Lung (tissue), 11 donors: ENCODE measurements at regions not wholly inside any gene's neighbourhood (a gene's known extent, or its start where the extent isn't known, plus 50 kb on each side); places are given as distances from the start of the nearest gene placed in this dataset.

Source experiments
- ATAC-seq: fragments of 200-7000 bp; cut with Tn5 transposase; one replicate; pipeline ENCODE4 v1.9.1; 2020; ENCODE audit warnings: moderate number of reproducible peaks; ENCODE audit not compliant: insufficient read depth, low FRiP score
- DNase-seq, 3 donors: peaks; one replicate each; pipeline ENCODE4 v3.0.0-alpha.2; 2013 to 2017
- H3K27ac ChIP-seq, 2 donors: one replicate each; pipeline ENCODE4 v1.5.1; 2013; ENCODE audit warnings: mild to moderate bottlenecking in 2 of 2, moderate library complexity in 2 of 2, control low read depth in 1 of 2, inconsistent platforms in 1 of 2, low read depth in 1 of 2, low read length in 1 of 2
- H3K27me3 ChIP-seq, 3 donors: one replicate each; pipeline ENCODE4 v1.5.1; 2013; ENCODE audit warnings: low read length in 2 of 3; ENCODE audit not compliant: control insufficient read depth in 3 of 3, insufficient read depth in 3 of 3
- H3K36me3 ChIP-seq, 4 donors: one replicate each; pipeline ENCODE4 v1.5.1; 2013; ENCODE audit warnings: low read length in 4 of 4, mild to moderate bottlenecking in 1 of 4, moderate library complexity in 1 of 4; ENCODE audit not compliant: control insufficient read depth in 4 of 4, insufficient read depth in 4 of 4
- H3K4me1 ChIP-seq, 5 donors: one replicate each; pipeline ENCODE4 v1.5.1; 2013; ENCODE audit warnings: low read length in 5 of 5, mild to moderate bottlenecking in 2 of 5, moderate library complexity in 1 of 5; ENCODE audit not compliant: control insufficient read depth in 5 of 5, insufficient read depth in 5 of 5
- H3K4me3 ChIP-seq: one replicate; pipeline ENCODE4 v1.5.1; 2013; ENCODE audit warnings: mild to moderate bottlenecking, control low read depth, moderate library complexity
- H3K9ac ChIP-seq, 2 donors: one replicate each; pipeline ENCODE4 v1.5.1; 2013; ENCODE audit warnings: low read length in 2 of 2, control low read depth in 1 of 2; ENCODE audit not compliant: insufficient read depth in 1 of 2
- H3K9me3 ChIP-seq, 4 donors: one replicate each; pipeline ENCODE4 v1.5.1; 2013; ENCODE audit warnings: low read length in 3 of 4, mild to moderate bottlenecking in 1 of 4, moderate library complexity in 1 of 4; ENCODE audit not compliant: control insufficient read depth in 4 of 4, insufficient read depth in 3 of 4
- WGBS, 2 donors: extraction: QIAGEN DNeasy Blood & Tissue Kit; methylation state at CpG; one replicate each; pipeline ENCODE4 v1.1.7; 2013; 5-methylcytosine and 5-hydroxymethylcytosine counted together
- TF ChIP-seq, protein P1 (sequence below): IDR thresholded peaks from 2 replicates; pipeline ENCODE4 v1.5.1; 2012; ENCODE audit warnings: mild to moderate bottlenecking; ENCODE audit errors: control extremely low read depth, extremely low read depth
- donor health status: control.
- donor health status: control.
- donor health status: Bipolar disorder and iron deficiency.
- donor health status: healthy.
- donor health status: DM: yes; HTN: yes; CAD: no.

DNA sequence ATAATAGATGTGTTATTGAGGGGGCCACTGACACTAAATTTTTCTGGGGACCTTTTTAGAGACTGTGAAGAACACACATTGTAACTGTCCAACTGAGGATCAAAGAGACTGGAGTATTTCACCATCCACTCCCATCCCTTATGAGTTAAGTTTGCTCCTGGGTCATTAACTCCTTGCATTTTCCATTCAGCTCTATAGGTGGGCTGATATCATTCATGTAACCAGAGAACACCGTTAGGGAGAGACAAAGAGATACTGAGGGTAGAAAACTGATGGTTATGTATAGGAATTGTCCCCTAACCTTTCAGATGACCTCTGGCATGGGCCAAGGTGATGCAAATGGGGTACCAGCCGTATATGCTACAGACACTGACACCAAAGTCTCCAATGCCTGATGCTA, 142.4 kb upstream of the TLR4 start:
- Histone ChIP-seq H3K27ac (no peak overlapping the region), H3K4me1 (no peaks in the 10 kb centered on the region), H3K9me3 (peaks cover 0 to 2% (median under 1%) of the 10 kb centered on the region in 4 donors), H3K4me3 (no peak overlapping the region), H3K9ac (no peak overlapping the region), H3K27me3 (no peaks in the 10 kb centered on the region), H3K36me3 (no peaks in the 10 kb centered on the region)
- no peak for ATAC-seq
- 49 to 70% methylated on average over 2 of the region's 2 CpGs for WGBS, 2 donors
- no peak for DNase-seq
- TF ChIP-seq, protein P1, sequence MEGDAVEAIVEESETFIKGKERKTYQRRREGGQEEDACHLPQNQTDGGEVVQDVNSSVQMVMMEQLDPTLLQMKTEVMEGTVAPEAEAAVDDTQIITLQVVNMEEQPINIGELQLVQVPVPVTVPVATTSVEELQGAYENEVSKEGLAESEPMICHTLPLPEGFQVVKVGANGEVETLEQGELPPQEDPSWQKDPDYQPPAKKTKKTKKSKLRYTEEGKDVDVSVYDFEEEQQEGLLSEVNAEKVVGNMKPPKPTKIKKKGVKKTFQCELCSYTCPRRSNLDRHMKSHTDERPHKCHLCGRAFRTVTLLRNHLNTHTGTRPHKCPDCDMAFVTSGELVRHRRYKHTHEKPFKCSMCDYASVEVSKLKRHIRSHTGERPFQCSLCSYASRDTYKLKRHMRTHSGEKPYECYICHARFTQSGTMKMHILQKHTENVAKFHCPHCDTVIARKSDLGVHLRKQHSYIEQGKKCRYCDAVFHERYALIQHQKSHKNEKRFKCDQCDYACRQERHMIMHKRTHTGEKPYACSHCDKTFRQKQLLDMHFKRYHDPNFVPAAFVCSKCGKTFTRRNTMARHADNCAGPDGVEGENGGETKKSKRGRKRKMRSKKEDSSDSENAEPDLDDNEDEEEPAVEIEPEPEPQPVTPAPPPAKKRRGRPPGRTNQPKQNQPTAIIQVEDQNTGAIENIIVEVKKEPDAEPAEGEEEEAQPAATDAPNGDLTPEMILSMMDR: no peak

DNA sequence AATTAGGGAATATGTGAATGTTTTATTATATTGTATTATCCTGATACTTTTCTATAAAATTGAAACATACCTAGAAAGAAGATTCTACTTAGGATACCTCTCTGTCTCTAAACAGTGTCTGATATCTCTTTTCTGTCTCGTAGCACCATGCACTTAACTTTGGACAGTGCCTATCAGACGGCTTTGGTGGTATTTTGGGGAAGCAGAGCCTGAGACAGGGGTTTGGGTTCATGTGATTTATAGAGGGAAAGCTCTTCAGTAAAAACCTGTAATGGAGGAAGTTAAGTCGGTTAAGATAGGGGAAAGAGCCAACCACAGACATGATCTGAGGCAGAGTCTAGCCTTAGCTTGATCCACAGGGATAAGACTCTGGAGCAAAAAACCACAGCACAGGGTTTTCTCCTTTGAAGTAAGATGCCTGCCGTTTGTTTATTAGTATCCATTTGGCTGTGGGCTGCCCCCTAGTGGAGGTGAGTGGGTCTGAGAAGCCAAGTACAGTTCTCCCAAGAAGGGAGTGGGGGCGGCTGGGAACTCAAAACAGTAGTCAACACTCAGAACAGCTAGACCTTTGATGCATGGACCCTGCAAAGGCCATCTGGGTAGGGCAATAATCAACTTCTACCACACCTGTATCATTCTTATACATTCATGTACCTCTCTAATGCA, 141.2 kb upstream of the ASTN2 start:
- Histone ChIP-seq H3K9me3 (peaks cover 0 to 2% (median 0%) of the 10 kb centered on the region in 4 donors), H3K27me3 (no peaks in the 10 kb centered on the region), H3K27ac (no peak overlapping the region), H3K4me3 (no peak overlapping the region), H3K9ac (no peak overlapping the region), H3K4me1 (no peaks in the 10 kb centered on the region), H3K36me3 (no peaks in the 10 kb centered on the region)
- TF ChIP-seq, protein P1: peak; percentile 6
- WGBS, 2 donors: 61 to 63% methylated on average over 5 of the region's 5 CpGs
- DNase-seq (peak in 1 of 3 donors; percentile 11), ATAC-seq (no peak)

DNA sequence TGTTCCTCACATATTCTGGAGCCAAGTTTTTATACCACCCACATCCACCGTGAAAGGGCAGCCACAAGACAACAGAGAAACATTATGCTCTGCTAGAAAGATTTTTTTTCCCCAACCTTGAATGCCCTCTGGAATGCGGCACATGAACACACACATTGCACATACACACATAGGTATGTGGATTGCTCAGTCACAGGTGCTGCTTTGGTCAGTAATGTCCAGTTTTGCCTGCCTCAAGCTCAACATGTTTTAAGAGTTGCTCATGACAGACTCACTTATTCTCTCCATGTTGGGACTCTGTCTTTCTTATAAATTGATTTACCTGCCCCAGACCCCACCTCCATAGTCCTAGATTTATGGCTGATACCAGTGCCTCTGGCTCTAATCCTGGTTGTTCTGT, 138.0 kb upstream of the ASTN2 start:
- no peaks in the 10 kb centered on the region for H3K9me3 ChIP-seq
- WGBS, 2 donors: 89 to 94% methylated on average over 2 of the region's 2 CpGs
- no peaks in the 10 kb centered on the region for H3K36me3 ChIP-seq
- H3K9ac ChIP-seq: no peak overlapping the region
- no peak for DNase-seq
- H3K27me3 ChIP-seq: no peaks in the 10 kb centered on the region
- no peak overlapping the region for H3K4me3 ChIP-seq
- no peak overlapping the region for H3K27ac ChIP-seq
- H3K4me1 ChIP-seq: no peaks in the 10 kb centered on the region
- ATAC-seq: no peak
- TF ChIP-seq, protein P1: no peak

DNA sequence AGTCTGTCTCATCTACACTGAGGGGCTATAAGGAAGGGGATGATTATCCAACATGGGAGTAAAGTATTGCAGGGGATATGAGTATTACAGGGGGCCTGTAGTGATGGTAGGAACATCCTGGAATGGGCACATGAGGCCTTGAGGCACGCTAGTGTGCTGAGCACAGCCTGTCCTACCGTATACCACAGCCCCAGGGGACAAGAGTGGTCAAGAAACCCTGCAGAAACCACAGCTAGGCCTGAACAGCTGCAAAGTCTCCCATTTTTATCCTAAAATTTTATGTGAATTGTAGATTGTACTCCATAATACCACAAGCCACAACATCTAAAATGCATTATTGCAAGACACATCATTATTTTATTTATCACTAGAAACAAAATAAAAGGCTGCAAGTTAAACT, 136.3 kb upstream of the ASTN2 start:
- Histone ChIP-seq H3K4me3 (no peak overlapping the region), H3K27ac (no peak overlapping the region), H3K27me3 (no peaks in the 10 kb centered on the region), H3K9ac (no peak overlapping the region), H3K4me1 (peaks cover 0 to 4% (median 0%) of the 10 kb centered on the region in 5 donors), H3K9me3 (no peaks in the 10 kb centered on the region), H3K36me3 (no peaks in the 10 kb centered on the region)
- 64 to 65% methylated on average over 2 of the region's 2 CpGs for WGBS, 2 donors
- TF ChIP-seq, protein P1: no peak
- ATAC-seq (no peak), DNase-seq (no peak)
